ENCODE measurements at regions not wholly inside any gene's neighbourhood (a gene's known extent, or its start where the extent isn't known, plus 50 kb on each side); places are given as distances from the start of the nearest gene placed in this dataset.

DNA sequence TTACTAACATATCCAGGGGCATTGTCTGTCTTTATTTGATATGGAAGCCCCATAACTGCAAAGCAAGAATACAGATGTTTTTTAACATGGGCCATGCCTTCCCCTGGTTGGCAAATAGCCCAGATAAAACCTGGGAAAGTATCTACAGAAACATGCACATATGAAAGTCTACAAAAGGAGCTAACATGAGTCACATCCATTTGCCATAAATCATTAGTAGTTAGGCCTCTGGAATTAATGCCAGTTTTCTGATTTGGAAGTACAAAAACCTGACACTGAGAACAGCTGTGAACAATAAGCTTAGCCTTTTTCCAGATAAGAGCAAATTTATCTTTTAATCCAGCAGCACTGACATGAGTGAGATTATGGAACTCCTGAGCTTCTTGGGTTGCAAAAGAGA lies 418.0 kb upstream of the IMPG1 start:
- DNase-seq: no peak

DNA sequence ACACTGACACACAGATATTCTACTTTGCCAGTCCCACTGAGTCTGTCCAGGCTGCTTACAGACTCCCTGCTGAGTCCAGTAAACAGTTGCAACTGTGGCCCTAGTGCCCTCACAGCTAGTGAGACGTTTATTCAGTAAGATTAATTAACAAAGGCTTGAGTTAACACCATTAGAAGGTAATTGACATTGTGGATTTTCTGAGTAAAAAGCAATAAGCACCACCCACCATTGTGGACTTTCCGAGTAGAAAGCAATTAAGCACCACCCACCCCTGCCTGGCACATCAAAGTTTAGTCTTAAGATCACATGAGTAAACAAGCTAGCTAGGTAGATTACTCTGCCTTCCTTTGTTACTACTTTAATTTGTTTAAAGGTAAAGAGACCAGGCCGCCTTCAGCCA lies 408.6 kb upstream of the IMPG1 start:
- no peak for DNase-seq

DNA sequence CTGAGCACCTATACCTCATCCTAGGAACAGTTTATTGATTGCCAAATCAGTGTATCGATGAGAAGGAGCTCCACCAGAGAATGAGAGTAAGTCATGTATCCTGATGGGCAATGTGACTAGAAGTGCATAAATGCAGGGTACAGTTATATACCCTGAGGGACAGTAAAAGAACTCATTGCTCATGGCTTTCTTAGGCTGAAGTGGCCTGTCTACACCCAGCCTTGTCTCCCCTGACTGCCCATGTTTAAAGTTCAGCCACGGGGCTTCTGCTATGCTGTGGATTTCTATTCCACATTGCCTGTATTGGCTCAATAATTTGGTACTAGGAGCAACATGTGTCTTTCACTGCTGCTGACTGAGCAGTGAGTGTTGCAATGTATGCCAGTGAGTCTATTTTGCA lies 400.4 kb upstream of the IMPG1 start:
- no peak for DNase-seq

DNA sequence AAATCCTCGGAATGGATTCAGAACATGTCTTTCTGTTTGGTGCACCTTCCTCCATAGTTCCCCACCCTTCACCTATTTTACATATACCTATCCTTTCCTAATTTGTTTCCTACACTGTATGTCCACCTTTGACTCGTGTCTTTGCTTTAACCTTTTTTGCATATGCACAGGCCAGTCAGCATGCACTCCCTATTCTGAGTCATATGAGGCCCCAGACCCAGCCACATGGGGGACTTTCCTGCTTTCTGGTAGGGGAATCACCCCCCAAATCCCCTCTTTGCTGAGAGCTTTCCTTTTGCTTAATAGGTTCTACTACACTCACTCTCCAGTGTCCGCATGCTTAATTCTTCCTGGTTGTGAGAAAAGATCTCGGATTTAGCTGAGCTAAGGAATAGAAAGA lies 393.8 kb upstream of the IMPG1 start:
- DNase-seq: no peak

DNA sequence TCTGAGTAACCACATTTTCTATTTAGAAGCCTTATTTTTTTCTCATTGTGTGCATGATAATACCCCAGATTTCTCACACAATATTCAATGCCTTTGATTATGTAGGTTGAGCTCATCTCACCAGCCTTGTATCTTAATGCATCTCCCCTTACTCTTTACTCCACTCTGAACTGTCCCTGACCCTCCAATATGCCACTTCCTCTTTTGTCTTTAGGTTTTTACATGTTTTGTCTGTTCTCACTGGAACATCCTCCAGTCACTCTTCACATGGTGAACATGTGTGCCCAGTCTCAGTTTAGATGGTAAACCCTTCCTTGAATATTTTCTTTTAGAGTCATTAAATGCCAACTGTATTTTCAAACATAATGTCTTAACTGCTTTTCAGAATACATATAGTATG lies 392.9 kb upstream of the IMPG1 start:
- DNase-seq: no peak

DNA sequence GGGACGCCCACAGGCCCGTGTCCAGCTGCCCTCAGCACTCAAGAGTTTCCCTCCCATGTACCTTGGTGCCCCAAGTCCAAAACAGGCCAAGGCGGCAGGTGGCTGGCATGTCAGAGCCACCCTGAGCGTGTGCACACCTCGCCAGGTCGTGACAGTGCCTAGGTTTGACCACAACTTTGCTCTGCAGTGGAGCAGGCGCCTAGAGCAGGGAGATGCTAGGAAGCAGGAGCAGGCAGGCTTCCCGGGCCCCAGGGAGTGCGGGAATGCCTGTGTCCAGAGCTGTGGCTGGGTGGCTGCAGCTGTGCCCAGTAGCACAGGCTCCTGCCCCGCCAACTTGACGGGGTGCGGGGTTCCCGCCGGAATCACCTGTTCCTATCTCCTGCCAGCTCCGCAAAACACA lies 380.8 kb upstream of the IMPG1 start:
- DNase-seq: no peak

DNA sequence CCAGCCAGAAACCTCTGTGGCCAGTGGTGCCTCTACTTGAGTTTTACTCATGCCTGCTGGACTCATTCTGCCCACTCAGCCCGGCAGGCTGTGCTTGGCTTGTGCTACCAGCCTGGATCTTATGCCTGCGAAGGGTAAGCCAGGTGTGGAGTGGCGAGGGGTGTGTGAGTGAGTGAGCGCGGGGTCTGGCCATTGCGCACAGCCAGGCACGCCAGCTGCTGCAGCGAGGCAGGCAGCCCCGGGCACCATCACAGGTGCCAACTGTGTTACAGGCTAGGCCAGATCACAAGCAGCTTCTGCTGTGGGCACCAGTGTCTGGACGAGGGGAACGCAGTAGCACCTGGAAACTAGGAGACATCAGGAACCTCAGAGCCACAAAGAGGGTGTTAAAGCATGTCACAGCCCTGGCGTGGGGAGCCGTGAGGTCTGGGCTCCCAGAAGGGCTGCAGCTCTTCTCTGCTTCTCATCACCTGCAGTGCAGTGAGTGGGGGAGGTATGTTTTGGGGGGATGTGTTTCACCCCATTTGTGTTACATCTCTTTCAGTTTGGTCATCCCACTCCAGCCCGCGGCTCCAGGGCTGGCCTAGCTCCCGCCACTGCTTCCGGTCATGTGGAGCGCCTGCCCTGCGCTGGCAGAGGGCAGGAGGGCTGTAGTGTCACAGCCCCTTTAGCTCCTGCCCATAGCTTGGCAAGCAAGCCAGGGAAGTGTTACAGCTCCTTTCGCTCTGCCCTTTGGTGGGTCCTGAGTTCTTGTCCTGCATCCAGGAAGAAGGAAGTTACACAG lies 379.7 kb upstream of the IMPG1 start:
- DNase-seq: no peak

DNA sequence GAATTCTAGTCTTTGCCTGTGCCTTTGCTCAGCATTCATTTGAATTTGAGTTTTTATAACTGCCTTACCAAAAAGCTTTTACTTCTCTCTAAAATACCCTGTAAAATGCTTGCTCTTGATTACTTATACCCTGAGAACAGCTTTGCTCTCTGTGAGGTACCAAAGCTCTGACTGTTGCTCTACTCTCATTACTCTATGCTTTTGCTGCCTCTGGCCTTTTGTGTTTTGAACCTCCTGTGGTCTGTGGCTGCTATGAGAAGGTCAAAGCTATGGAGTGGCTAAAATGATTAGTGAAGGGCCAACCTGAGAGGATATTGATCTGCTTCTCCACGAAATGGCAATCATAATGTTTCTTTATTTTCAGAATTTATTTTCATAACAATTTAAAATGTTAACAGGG lies 375.6 kb upstream of the IMPG1 start:
- DNase-seq: no peak

DNA sequence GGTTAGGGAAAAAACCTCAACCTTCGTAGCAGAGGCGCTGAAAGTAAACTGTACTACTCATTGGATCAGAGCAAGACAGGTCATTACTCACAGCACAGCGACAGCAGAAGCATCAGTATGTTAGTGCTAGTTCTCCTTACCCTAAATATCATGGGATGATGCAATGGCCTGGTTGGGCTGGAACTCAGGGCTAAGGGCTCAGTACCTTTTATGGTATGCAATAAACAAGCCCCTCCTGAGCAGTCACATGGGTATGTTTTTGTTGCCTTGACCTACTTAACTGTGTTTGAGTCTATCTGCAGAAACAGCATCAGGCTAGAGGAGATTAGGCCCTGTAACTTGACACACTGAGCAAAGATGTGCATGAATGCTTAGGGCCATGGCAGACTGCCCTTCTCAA lies 369.4 kb upstream of the IMPG1 start:
- no peak for DNase-seq

DNA sequence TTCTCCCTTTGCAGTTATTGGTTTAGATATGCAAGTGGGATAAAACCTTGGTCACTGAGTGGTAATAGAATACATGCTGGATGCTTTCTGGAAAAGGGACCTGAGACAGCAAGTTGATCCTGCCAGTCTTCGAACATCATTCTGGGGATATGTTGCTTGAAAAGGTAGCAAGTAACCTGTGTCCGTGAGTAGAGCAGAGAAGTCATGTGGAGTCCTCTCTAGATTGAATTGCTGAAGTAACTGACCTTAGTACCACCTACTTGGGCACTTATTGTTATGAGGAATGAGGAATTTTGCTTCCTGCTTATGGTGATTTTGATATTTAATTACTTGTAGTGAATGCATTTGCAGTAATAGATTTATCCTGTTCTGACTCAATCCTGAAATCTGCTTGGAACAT lies 367.3 kb upstream of the IMPG1 start:
- DNase-seq: no peak

DNA sequence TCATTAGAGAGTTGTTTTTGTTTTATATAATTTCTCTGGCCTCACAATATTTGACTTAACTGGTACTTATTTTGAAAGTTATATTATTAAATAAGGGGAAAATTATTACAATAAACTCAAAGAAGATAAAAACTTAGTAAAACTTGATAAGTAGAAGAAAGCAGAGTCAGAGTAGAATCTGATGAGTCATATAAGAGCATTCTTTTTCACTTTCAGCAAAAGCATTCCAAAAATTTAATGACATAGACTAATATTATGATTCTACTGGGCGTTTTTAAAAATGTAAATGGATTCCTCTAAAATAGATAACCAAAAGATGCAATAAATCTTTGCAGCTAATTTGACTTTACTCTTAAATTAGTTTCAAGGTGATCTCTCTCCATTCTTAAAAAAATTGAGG lies 366.3 kb upstream of the IMPG1 start:
- no peak for DNase-seq

DNA sequence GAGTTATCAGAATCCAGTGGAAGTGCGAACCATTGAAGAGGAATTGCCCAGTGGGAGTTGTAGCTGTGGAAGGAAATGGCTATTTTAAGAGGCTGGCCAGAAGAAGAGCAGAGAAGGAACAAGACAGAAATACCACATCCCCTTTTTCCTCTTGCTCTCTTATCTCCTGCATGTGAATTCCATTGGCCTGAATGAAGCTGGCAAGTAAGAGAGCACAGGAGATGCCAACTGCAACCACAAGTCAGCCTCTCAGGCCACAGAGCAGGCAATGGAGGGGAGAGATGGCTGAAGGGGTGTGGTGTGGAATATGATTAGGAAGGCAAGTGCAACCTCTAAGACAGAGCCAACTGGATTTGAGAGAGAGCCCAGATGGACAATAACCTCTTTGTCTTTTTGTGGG lies 362.7 kb upstream of the IMPG1 start:
- no peak for DNase-seq

DNA sequence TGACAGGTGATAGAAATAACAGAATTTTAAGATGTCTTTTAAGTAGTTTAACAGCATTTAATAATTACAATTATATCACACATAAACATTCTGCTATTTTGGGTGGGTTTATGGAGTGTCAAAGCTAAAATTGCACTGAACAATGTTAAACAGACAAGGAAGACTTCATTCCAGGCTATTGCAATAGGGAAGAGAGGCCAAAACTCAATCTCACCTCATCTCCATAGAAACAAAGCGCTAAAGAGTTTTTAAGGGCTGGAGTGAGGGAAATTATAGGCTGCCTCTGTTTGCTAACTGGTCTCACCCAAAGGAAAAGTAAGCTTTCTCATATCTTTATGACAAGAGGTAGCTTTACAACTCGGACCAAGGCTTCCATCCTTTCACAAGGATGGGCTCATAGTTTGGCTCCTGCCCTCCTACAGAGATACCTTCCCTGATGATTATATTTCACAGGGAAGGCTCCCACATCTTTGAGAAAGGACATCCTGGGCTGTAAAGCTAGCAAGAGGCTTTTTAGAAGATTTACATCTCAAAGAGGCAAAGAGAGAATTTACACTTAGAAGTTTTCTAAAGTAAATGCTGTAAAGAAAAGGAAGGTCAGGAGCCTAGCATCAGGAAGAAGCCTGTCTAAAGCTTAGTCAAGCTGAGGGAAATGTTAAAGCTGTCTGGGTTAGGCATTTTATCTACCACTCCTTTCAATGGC lies 350.2 kb upstream of the IMPG1 start:
- no peak for DNase-seq

DNA sequence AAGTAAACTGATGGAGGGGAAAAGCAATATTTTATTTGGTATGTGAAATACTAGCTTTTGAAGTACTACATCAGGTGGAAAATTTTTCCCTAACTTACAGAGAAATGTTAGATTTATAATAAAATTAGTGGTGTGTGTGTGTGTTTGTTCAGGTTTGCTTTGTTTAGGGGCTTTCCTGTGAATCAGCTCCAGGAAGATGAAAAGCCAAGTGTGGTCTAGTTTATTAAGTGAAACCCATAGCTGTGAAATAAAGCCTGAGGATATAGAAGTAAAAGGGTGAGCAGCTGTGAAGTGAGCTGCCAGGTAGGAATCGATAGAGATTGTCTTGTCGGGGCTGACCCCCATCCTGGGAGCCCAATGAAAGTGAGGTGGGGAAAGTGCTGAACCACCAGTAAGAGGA lies 347.6 kb upstream of the IMPG1 start:
- DNase-seq: no peak

DNA sequence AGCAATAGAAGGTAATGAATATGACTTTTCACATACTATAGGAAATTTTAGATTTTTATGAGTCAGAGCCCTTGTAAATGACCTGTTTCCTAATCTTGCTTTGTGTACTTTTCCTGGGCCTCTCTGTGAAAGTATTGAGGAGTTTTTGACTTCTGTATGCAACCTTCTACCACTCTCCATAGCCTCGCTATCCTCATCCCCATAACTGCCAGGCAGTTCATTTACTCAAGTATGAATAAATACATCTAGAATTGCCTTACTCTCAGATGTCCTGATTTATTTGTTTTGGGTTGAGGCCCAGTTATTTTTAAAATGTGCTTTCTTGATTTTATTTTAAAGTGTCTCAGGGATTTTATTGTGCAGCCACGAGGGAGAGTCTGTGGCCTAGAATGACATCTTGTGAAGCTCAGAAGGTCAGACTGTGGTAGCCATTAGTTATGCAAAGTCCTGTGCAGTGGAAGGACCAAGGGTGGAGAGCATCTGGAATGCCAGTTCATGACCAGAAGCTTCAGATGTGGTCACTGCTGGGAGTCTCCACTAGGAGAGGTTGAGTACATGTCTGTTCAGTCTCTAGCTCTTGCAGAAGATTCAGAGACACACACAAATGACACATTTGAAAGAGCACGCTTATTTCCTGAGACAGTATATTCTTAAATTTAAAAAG lies 346.2 kb upstream of the IMPG1 start:
- no peak for DNase-seq

DNA sequence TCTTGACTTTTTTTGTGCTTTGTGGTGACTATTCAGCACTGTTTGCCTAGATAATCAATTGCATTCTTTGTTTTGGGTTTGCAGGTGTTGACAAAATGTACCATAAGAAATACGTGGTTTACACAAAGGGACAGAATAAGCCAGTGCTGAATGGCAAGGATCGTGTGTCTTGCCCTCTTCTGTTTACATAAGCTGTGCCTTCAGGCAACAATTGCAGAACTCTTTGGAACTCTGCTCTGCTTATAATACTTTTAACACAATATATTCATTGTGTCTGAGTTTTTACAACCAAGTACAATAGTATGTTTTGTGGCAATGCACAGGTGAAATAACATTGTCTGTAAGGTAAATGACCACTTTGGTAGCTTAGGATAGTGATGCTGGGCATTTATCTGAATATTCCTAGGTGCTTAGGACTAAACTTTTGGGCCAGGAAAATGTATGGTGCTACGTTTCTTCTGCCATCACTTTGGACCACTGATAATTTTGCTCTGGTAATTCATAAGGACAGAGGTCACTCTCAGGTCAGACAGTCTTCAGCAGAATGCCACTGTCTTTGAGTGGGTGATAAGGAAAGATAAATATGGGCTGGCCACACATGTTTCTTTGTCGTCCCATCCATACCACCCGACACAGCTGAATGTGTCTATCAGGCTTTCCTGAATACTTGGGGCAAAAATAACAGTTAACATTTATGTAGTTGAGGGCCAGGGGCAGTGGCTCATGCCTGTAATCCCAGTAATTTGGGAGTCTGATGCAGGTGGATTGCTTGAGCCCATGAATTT lies 344.6 kb upstream of the IMPG1 start:
- no peak for DNase-seq

DNA sequence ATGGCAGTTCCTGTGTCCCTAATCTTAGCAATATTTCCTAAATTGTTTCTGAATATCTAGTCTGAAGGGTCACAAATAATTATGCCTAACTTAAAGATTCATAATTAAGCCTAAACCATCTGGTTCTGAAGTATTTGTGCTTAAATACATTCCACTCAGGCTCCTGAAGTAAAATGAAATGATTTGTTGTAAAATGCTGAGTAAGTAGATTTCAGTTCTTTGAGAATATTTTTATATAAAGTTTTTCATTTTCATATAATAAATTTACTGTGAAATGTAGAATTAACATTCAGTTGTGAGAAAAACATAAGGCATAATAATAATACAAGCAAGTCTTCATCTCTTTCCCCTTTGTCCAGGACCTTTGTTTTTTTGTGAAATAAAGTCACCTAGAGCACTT lies 330.6 kb upstream of the IMPG1 start:
- no peak for DNase-seq

DNA sequence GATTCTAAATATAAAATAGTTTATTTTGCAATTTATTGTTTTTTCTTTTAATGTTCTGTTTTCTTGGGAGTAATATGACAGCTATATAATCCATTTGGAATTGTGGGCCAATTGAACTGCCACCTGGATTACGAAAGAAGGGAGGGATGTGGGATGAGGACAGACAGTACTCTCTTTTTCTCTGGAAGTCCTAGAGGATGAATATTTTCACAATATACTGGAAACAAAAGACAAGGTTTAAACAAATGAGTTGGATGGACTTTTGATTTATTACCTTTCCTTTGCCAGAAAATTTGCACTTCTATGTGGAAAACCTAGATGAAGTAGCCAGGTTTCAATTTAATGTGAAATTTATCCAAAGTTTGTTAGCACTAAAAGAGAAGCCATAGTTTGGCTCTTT lies 325.5 kb upstream of the IMPG1 start:
- DNase-seq: no peak

DNA sequence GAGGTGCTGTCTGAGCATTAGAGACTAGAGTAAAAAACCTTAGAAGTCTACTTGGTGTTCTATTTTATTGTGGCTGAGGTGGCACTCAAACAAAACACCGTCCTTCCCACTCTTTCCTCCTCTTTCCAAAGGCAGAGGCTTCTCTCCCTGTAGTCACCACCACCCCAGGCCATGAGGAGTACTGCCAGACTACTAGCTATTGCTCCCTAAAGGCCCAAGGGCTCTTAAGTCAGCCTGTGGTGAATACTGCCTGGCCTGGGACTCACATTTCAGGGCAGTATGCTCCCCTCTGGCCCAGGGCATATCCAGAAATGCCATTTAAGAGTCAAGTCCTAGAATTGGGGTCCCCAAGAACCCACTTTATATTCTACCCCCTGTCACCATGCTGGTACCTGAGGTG lies 309.7 kb upstream of the IMPG1 start:
- no peak for DNase-seq

DNA sequence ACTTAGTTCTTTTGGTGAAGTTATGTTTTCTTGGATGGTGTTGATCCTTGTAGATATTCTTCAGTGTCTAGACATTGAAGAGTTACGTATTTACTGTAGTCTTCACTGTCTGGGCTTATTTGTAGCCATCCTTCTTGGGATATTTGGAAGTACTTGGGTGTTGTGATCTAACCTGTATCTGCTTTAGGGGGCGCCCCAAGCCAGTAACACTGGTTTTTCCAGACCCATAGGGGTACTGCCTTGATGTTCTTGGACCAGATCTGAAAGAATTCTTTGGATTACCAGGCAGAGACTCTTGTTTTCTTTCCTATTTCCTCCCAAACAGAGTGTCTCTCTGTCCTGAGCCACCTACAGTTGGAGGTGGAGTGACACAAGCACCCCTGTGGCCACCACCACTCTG lies 309.1 kb upstream of the IMPG1 start:
- no peak for DNase-seq

DNA sequence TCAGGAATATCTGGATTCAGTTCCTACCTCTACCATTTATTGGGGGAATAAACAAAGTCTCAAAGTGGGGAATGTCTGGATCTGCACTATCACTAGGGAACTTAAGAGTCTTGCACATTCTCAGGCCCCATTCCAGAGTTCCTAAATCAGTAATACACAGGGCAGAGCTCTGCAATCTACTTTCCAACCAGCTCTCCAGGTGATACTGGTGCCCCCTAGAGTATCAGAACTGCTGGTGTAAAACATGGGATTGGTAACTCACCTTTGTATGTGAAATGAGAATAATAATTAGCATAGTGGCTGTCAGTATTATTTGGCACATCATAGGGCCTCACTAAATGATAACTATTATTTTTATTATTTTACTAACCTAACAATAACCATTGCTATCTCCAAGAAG lies 278.8 kb upstream of the IMPG1 start:
- no peak for DNase-seq

DNA sequence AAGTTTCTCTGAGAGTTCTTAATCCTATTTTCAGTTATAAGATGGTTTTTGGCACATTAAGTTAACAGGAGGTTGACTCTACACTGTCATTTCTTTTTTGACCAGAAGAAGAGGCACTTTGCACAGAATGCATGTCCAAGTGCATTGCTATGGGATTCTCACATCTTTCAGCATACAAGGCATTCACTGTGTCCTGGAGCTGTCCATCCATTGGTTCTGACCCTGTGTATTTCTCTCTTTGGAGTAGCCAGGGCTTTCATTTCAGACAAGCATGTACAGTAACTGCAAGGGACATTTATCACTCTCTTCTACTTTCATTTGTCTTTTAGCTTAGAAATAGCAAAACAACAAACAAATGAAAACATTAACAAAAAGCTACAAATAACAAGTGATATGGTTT lies 275.1 kb upstream of the IMPG1 start:
- DNase-seq: no peak

DNA sequence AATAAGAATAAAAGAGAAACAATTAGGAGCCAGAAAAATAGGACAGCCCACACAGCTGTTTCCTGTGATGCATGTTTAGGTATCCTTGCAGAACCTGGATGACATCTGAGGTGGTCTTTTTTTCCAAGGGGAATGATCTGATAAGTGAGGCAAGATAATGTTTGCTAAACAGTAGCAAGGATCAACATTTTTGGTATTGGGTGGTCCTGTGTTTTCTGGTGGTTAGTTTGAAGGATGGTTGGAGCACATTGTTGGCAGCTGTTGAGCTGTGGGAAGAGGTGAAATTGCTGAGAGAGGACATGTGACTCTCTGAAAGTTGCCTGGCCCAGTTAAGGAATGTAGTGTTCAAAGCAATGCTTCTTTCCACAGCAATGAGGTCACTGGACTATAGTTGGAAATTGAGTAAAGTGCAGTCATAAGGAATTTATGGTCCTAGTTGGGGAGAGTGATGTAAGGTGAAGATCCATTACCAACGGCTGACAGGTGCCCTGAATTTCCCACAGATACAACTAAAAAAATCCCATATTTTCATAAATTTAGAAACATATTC lies 270.2 kb upstream of the IMPG1 start:
- DNase-seq: no peak

All from 8988T (cell line).